HEK293 (cell line): ENCODE measurements at regions not wholly inside any gene's neighbourhood (a gene's known extent, or its start where the extent isn't known, plus 50 kb on each side); places are given as distances from the start of the nearest gene placed in this dataset.

Experiments used
- CTCF ChIA-PET: fragments of 350-600 bp; formaldehyde crosslinking; extraction: SDS; loops from one replicate; lab custom pipeline; 2021; ENCODE audit warnings: antibody characterized with exemption; lab: Yijun Ruan, JAX
- POLR2A ChIA-PET: fragments of 300-600 bp; formaldehyde crosslinking; extraction: SDS; loops from one replicate; lab custom pipeline; 2020; ENCODE audit warnings: antibody characterized with exemption, inconsistent platforms; lab: Yijun Ruan, JAX
- H3K27ac ChIP-seq: fragments of 200-500 bp; sonication (Bioruptor generic); 2 replicates; pipeline ENCODE4 v1.5.1; 2014; ENCODE audit warnings: low read depth, low read length, control low read depth, inconsistent platforms; ENCODE audit errors: extremely low read depth
- H3K36me3 ChIP-seq, 2 experiments: fragments of 200-500 bp in 1 of 2; sonication (Bioruptor generic) in 1 of 2; 1 replicate in 1 of 2; 2 replicates in 1 of 2; pipeline ENCODE4 v1.5.1; 2014 to 2017; ENCODE audit warnings: inconsistent platforms in 2 of 2, low read length in 2 of 2; ENCODE audit not compliant: control insufficient read depth in 2 of 2, insufficient read depth in 1 of 2
- H3K4me1 ChIP-seq: fragments of 200-500 bp; sonication (Bioruptor generic); 2 replicates; pipeline ENCODE4 v1.5.1; 2014; ENCODE audit warnings: mild to moderate bottlenecking, low read length, inconsistent platforms; ENCODE audit not compliant: control insufficient read depth, insufficient read depth
- H3K4me3 ChIP-seq: 2 replicates; pipeline ENCODE4 v1.5.1; 2011; ENCODE audit warnings: low read depth, mild to moderate bottlenecking, control low read depth, low read length, moderate library complexity
- H3K9me3 ChIP-seq: fragments of 200-500 bp; sonication (Bioruptor generic); 2 replicates; pipeline ENCODE4 v1.5.1; 2014; ENCODE audit warnings: low read depth, low read length, inconsistent platforms; ENCODE audit not compliant: control insufficient read depth, insufficient read depth
- MEIS1 ChIP-seq: sonication (generic); formaldehyde crosslinking; IDR thresholded peaks from 2 replicates; pipeline ENCODE4 v1.8.1; 2022; ENCODE audit warnings: missing genetic modification reagents, mild to moderate bottlenecking, borderline replicate concordance
- MZF1 ChIP-seq: fragments of 450-650 bp; formaldehyde crosslinking; IDR thresholded peaks from 2 replicates; pipeline ENCODE4 v1.5.1; 2017; ENCODE audit warnings: missing biosample characterization, missing genetic modification characterization, borderline replicate concordance
- PRDM1 ChIP-seq: fragments of 450-650 bp; formaldehyde crosslinking; IDR thresholded peaks from 2 replicates; pipeline ENCODE4; 2016; ENCODE audit warnings: missing biosample characterization, missing genetic modification characterization
- SP2 ChIP-seq: fragments of 450-650 bp; formaldehyde crosslinking; IDR thresholded peaks from 2 replicates; pipeline ENCODE4 v1.5.1; 2016; ENCODE audit warnings: missing biosample characterization, missing genetic modification characterization
- TCF7L2 ChIP-seq: IDR thresholded peaks from 2 replicates; pipeline ENCODE4 v1.6.1; 2011; ENCODE audit warnings: low read depth, mild to moderate bottlenecking, inconsistent platforms, low read length, moderate library complexity, borderline replicate concordance
- ZFP3 ChIP-seq: fragments of 450-650 bp; formaldehyde crosslinking; IDR thresholded peaks from 2 replicates; pipeline ENCODE4 v1.5.1; 2016; ENCODE audit warnings: low read depth, missing biosample characterization, missing genetic modification characterization
- ZNF133 ChIP-seq: fragments of 450-650 bp; formaldehyde crosslinking; IDR thresholded peaks from 2 replicates; pipeline ENCODE4 v1.5.1; 2016; ENCODE audit warnings: missing biosample characterization, missing genetic modification characterization
- ZNF140 ChIP-seq: fragments of 450-650 bp; formaldehyde crosslinking; IDR thresholded peaks from 2 replicates; pipeline ENCODE4 v1.5.1; 2016; ENCODE audit warnings: missing biosample characterization, missing genetic modification characterization
- ZNF174 ChIP-seq: fragments of 450-650 bp; formaldehyde crosslinking; IDR thresholded peaks from 2 replicates; pipeline ENCODE4 v1.5.0; 2017; ENCODE audit warnings: missing biosample characterization, mild to moderate bottlenecking, missing genetic modification characterization
- ZNF19 ChIP-seq: fragments of 450-650 bp; formaldehyde crosslinking; IDR thresholded peaks from 2 replicates; pipeline ENCODE4; 2016; ENCODE audit warnings: missing biosample characterization, missing genetic modification characterization, low read depth
- ZNF221 ChIP-seq: fragments of 450-650 bp; formaldehyde crosslinking; IDR thresholded peaks from 2 replicates; pipeline ENCODE4 v1.5.1; 2017; ENCODE audit warnings: missing biosample characterization, missing genetic modification characterization, borderline replicate concordance
- ZNF23 ChIP-seq: fragments of 450-650 bp; formaldehyde crosslinking; IDR thresholded peaks from 2 replicates; pipeline ENCODE4 v1.5.1; 2016; ENCODE audit warnings: missing biosample characterization, missing genetic modification characterization, borderline replicate concordance
- ZNF555 ChIP-seq: fragments of 450-650 bp; formaldehyde crosslinking; conservative IDR thresholded peaks from 2 replicates; pipeline ENCODE4 v1.5.1; 2017; ENCODE audit warnings: missing biosample characterization, mild to moderate bottlenecking, missing genetic modification characterization, inconsistent platforms
- ZNF658 ChIP-seq: fragments of 450-650 bp; formaldehyde crosslinking; IDR thresholded peaks from 2 replicates; pipeline ENCODE4; 2016; ENCODE audit warnings: missing biosample characterization, missing genetic modification characterization
- ZNF837 ChIP-seq: fragments of 450-650 bp; formaldehyde crosslinking; IDR thresholded peaks from 2 replicates; pipeline ENCODE4 v1.5.1; 2016; ENCODE audit warnings: missing biosample characterization, missing genetic modification characterization
- TF ChIP-seq, protein P1 (sequence below): fragments of 450-650 bp; formaldehyde crosslinking; IDR thresholded peaks from 2 replicates; pipeline ENCODE4 v1.5.1; 2017; ENCODE audit warnings: missing biosample characterization, missing genetic modification characterization
- TF ChIP-seq, protein P2 (sequence below): fragments of 450-650 bp; formaldehyde crosslinking; IDR thresholded peaks from 2 replicates; pipeline ENCODE4 v1.5.1; 2016; ENCODE audit warnings: missing biosample characterization, missing genetic modification characterization
- TF ChIP-seq, protein P3 (sequence below): fragments of 450-650 bp; formaldehyde crosslinking; IDR thresholded peaks from 2 replicates; pipeline ENCODE4 v1.5.1; 2016; ENCODE audit warnings: missing biosample characterization, missing genetic modification characterization
- TF ChIP-seq, protein P4 (sequence below): fragments of 450-650 bp; formaldehyde crosslinking; IDR thresholded peaks from 2 replicates; pipeline ENCODE4 v1.5.1; 2016; ENCODE audit warnings: missing biosample characterization, missing genetic modification characterization

DNA sequence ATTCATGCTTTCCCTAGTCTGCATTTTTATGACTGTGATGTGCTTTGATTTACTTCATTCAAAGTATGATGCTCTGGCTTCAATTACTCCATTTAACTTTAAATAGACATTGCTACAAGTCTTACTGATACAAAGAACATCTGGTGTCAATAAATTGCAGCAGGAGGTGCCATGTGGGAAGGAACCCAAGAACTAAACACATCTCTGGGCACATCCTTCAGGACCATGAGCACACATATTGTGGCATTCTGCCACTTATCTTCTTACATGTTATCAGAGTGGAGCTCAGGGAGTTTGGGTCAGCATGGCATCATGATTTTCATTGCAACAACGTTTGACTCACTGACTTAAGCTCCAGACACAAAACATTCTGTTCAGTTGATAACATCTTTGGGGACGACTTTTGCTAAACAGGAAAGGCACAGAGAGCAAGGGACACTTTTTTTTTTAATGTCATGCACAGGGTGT, 227.0 kb downstream of the DKK1 start:
- no peak for TF ChIP-seq ZNF23 (tag by site-specific recombination)
- no peak for TF ChIP-seq MZF1 (tag by site-specific recombination)
- no peak for TF ChIP-seq ZNF133
- TF ChIP-seq MEIS1 (CRISPR knock-in tag): no peak
- no peak for TF ChIP-seq TCF7L2
- TF ChIP-seq, protein P1, sequence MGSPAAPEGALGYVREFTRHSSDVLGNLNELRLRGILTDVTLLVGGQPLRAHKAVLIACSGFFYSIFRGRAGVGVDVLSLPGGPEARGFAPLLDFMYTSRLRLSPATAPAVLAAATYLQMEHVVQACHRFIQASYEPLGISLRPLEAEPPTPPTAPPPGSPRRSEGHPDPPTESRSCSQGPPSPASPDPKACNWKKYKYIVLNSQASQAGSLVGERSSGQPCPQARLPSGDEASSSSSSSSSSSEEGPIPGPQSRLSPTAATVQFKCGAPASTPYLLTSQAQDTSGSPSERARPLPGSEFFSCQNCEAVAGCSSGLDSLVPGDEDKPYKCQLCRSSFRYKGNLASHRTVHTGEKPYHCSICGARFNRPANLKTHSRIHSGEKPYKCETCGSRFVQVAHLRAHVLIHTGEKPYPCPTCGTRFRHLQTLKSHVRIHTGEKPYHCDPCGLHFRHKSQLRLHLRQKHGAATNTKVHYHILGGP (tag by site-specific recombination): no peak
- TF ChIP-seq SP2 (tag by site-specific recombination): no peak
- no peak for TF ChIP-seq ZNF658 (tag by site-specific recombination)
- TF ChIP-seq, protein P2, sequence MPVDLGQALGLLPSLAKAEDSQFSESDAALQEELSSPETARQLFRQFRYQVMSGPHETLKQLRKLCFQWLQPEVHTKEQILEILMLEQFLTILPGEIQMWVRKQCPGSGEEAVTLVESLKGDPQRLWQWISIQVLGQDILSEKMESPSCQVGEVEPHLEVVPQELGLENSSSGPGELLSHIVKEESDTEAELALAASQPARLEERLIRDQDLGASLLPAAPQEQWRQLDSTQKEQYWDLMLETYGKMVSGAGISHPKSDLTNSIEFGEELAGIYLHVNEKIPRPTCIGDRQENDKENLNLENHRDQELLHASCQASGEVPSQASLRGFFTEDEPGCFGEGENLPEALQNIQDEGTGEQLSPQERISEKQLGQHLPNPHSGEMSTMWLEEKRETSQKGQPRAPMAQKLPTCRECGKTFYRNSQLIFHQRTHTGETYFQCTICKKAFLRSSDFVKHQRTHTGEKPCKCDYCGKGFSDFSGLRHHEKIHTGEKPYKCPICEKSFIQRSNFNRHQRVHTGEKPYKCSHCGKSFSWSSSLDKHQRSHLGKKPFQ (tag by site-specific recombination): no peak
- TF ChIP-seq ZNF837 (tag by site-specific recombination): no peak
- TF ChIP-seq ZNF174 (tag by site-specific recombination): no peak
- no peak for TF ChIP-seq ZNF221
- TF ChIP-seq ZNF140 (tag by site-specific recombination): no peak
- TF ChIP-seq ZNF19 (tag by site-specific recombination): no peak
- TF ChIP-seq ZNF555: no peak
- TF ChIP-seq, protein P3, sequence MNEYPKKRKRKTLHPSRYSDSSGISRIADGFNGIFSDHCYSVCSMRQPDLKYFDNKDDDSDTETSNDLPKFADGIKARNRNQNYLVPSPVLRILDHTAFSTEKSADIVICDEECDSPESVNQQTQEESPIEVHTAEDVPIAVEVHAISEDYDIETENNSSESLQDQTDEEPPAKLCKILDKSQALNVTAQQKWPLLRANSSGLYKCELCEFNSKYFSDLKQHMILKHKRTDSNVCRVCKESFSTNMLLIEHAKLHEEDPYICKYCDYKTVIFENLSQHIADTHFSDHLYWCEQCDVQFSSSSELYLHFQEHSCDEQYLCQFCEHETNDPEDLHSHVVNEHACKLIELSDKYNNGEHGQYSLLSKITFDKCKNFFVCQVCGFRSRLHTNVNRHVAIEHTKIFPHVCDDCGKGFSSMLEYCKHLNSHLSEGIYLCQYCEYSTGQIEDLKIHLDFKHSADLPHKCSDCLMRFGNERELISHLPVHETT (tag by site-specific recombination): no peak
- TF ChIP-seq PRDM1 (tag by site-specific recombination): no peak
- POLR2A ChIA-PET: no interaction called here
- Histone ChIP-seq H3K4me1 (no peaks in the 10 kb centered on the region), H3K4me3 (no peak overlapping the region), H3K27ac (no peak overlapping the region), H3K36me3 (no peaks in the 10 kb centered on the region), H3K9me3 (no peaks in the 10 kb centered on the region)
- CTCF ChIA-PET: interaction anchor here (1.3 kb wide), 1 partner anchor 26 kb away, joined by 5 read pairs; no protein-coding TSS in a partner anchor

DNA sequence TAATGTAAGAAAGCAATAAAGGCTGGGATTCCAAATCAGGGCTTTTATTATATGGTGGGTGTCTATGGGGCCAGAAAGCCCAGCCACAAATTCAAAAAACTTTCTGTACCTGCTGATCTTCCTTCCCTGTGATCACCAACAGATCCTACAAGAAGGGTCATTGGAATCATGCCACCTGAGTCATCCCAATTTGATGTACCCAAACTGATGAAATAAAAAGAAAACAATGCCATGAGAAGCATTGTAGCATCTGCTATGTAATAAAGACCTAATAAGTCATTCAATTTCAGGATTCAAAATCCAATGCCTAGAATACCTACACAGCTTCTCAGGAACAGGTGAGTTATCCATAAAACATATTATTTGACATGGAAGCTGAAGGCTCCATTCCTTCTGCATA, 228.8 kb downstream of the DKK1 start:
- CTCF ChIA-PET: no interaction called here
- no peak overlapping the region for H3K4me3 ChIP-seq
- POLR2A ChIA-PET: no interaction called here
- TF ChIP-seq, protein P4, sequence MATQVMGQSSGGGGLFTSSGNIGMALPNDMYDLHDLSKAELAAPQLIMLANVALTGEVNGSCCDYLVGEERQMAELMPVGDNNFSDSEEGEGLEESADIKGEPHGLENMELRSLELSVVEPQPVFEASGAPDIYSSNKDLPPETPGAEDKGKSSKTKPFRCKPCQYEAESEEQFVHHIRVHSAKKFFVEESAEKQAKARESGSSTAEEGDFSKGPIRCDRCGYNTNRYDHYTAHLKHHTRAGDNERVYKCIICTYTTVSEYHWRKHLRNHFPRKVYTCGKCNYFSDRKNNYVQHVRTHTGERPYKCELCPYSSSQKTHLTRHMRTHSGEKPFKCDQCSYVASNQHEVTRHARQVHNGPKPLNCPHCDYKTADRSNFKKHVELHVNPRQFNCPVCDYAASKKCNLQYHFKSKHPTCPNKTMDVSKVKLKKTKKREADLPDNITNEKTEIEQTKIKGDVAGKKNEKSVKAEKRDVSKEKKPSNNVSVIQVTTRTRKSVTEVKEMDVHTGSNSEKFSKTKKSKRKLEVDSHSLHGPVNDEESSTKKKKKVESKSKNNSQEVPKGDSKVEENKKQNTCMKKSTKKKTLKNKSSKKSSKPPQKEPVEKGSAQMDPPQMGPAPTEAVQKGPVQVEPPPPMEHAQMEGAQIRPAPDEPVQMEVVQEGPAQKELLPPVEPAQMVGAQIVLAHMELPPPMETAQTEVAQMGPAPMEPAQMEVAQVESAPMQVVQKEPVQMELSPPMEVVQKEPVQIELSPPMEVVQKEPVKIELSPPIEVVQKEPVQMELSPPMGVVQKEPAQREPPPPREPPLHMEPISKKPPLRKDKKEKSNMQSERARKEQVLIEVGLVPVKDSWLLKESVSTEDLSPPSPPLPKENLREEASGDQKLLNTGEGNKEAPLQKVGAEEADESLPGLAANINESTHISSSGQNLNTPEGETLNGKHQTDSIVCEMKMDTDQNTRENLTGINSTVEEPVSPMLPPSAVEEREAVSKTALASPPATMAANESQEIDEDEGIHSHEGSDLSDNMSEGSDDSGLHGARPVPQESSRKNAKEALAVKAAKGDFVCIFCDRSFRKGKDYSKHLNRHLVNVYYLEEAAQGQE (tag by site-specific recombination): no peak
- TF ChIP-seq ZFP3 (tag by site-specific recombination): no peak
- TF ChIP-seq, all 188 proteins: peak for 0
- no peaks in the 10 kb centered on the region for H3K4me1 ChIP-seq
- no peaks in the 10 kb centered on the region for H3K36me3 ChIP-seq
- no peaks in the 10 kb centered on the region for H3K9me3 ChIP-seq
- no peak overlapping the region for H3K27ac ChIP-seq
